K562 (cell line): ENCODE measurements at regions not wholly inside any gene's neighbourhood (a gene's known extent, or its start where the extent isn't known, plus 50 kb on each side); places are given as distances from the start of the nearest gene placed in this dataset.

Experiments
- ATAC-seq: fragments of 200-7000 bp; cut with Tn5 transposase; 3 replicates; pipeline ENCODE4 v1.9.1; 2020; ENCODE audit warnings: moderate library complexity
- BruUV-seq: library from RNA; stranded (reverse); fragments of 400-500 nt; replicated peaks from 2 replicates; lab custom pipeline; 2021; lab: Mats Ljungman, UMichigan
- CTCF ChIA-PET: fragments of 300-600 bp; formaldehyde crosslinking; extraction: SDS; loops from one replicate; lab custom pipeline; 2021; ENCODE audit warnings: low intra/inter-chr PET ratio; lab: Yijun Ruan, JAX
- POLR2A ChIA-PET: fragments of 300-600, 350-650 bp; sonication (Branson Sonifier 250); formaldehyde crosslinking; extraction: SDS; loops from one replicate; lab custom pipeline; 2021; ENCODE audit warnings: antibody characterized with exemption, inconsistent platforms; lab: Yijun Ruan, JAX
- DNase-seq, 4 experiments: peaks; one replicate each; pipeline versions ENCODE4 v3.0.0 to v3.0.0-alpha.2; 2011 to 2018; ENCODE audit warnings: low spot score in 3 of 4, mixed read lengths in 3 of 4; ENCODE audit errors: extremely low read depth in 1 of 4
- FAIRE-seq: peaks from 2 replicates; lab custom pipeline; 2011; peaks lifted over from hg19 to GRCh38; lab: Jason Lieb, UNC
- H2AFZ ChIP-seq: 2 replicates; pipeline ENCODE4 v1.6.0; 2011; ENCODE audit warnings: low read depth, low read length, control low read depth, inconsistent platforms
- H3K27ac ChIP-seq: fragments of 200-600 bp; 3 replicates; pipeline ENCODE4 v1.8.0; 2011; ENCODE audit warnings: low read depth, mild to moderate bottlenecking, control low read depth, inconsistent platforms, low read length, moderate library complexity, mixed read lengths; ENCODE audit errors: extremely low read depth
- H3K27me3 ChIP-seq, 2 experiments: fragments of 300-600 bp in 1 of 2; 2 replicates in 1 of 2; 3 replicates in 1 of 2; pipeline versions ENCODE4 v1.6.0 to v1.8.0; 2011; ENCODE audit warnings: inconsistent platforms in 2 of 2, low read length in 2 of 2, mild to moderate bottlenecking in 1 of 2, mixed read lengths in 1 of 2, moderate library complexity in 1 of 2; ENCODE audit not compliant: control insufficient read depth in 2 of 2, insufficient read depth in 2 of 2
- H3K36me3 ChIP-seq: fragments of 300-600 bp; 3 replicates; pipeline ENCODE4 v1.8.0; 2011; ENCODE audit warnings: mild to moderate bottlenecking, low read length, inconsistent platforms; ENCODE audit not compliant: control insufficient read depth, insufficient read depth
- H3K4me1 ChIP-seq, 2 experiments: fragments of 200-600 bp in 1 of 2; replicated peaks in 1 of 2; 2 replicates in 1 of 2; 3 replicates in 1 of 2; pipeline versions ENCODE4 v1.5.1 to v1.8.0; 2011; ENCODE audit warnings: inconsistent platforms in 2 of 2, low read length in 2 of 2, mild to moderate bottlenecking in 1 of 2, mixed read lengths in 1 of 2, moderate library complexity in 1 of 2; ENCODE audit not compliant: control insufficient read depth in 2 of 2, insufficient read depth in 2 of 2
- H3K4me2 ChIP-seq: 2 replicates; pipeline ENCODE4 v1.6.1; 2011; ENCODE audit warnings: low read length, control low read depth, inconsistent platforms, mixed read lengths; ENCODE audit not compliant: insufficient read depth
- H3K4me3 ChIP-seq: fragments of 200-600 bp; sonication (generic), shearing (Covaris generic); 2 replicates; pipeline ENCODE4 v1.5.1; 2016; ENCODE audit warnings: control low read depth, inconsistent platforms
- H3K79me2 ChIP-seq: fragments of 200-600 bp; 3 replicates; pipeline ENCODE4 v1.8.0; 2011; ENCODE audit warnings: low read length, inconsistent platforms; ENCODE audit not compliant: control insufficient read depth, insufficient read depth
- H3K9ac ChIP-seq, 2 experiments: 2 replicates each; pipeline versions ENCODE4 v1.6.0 to v1.6.1; 2011; ENCODE audit warnings: low read depth in 2 of 2, low read length in 2 of 2, control low read depth in 1 of 2, inconsistent platforms in 1 of 2, mild to moderate bottlenecking in 1 of 2, mixed read lengths in 1 of 2; ENCODE audit not compliant: insufficient read depth in 1 of 2
- H3K9me1 ChIP-seq: one replicate; pipeline ENCODE4 v1.6.0; 2011; ENCODE audit warnings: inconsistent platforms, mild to moderate bottlenecking, low read length, moderate library complexity; ENCODE audit not compliant: control insufficient read depth, insufficient read depth
- H3K9me3 ChIP-seq: replicated peaks from 2 replicates; pipeline ENCODE4 v1.5.1; 2011; ENCODE audit warnings: low read depth, low read length, inconsistent platforms; ENCODE audit not compliant: control insufficient read depth, insufficient read depth
- H4K20me1 ChIP-seq: replicated peaks from 2 replicates; pipeline ENCODE4 v1.6.1; 2011; ENCODE audit warnings: low read length, inconsistent platforms, mixed read lengths; ENCODE audit not compliant: control insufficient read depth, insufficient read depth
- CREBBP ChIP-seq: IDR thresholded peaks from one replicate; pipeline ENCODE4 v1.6.1; 2012; ENCODE audit warnings: low read depth, mild to moderate bottlenecking, control low read depth, inconsistent platforms, low read length
- ETV6 ChIP-seq, 3 experiments: fragments of 150-350 bp in 1 of 3; sonication (generic) in 1 of 3; formaldehyde crosslinking in 1 of 3; IDR thresholded peaks; 2 replicates each; pipeline versions ENCODE4 v1.6.1 to v1.8.0; 2014 to 2022; ENCODE audit warnings: borderline replicate concordance in 2 of 3, low read depth in 2 of 3, antibody characterized with exemption in 1 of 3, low read length in 1 of 3, mild to moderate bottlenecking in 1 of 3, missing genetic modification reagents in 1 of 3
- EWSR1 ChIP-seq: fragments of 450-650 bp; IDR thresholded peaks from 2 replicates; pipeline ENCODE4 v1.6.1; 2018; ENCODE audit warnings: borderline replicate concordance, mild to moderate bottlenecking, low read depth, moderate library complexity; ENCODE audit not compliant: partially characterized antibody
- EZH2 ChIP-seq: IDR thresholded peaks from 2 replicates; pipeline ENCODE4 v1.6.1; 2012; ENCODE audit warnings: low read depth, mild to moderate bottlenecking, inconsistent platforms, low read length, borderline replicate concordance
- FIP1L1 ChIP-seq: fragments of 200-400 bp; formaldehyde crosslinking; IDR thresholded peaks from 2 replicates; pipeline ENCODE4 v1.6.1; 2018; ENCODE audit warnings: mild to moderate bottlenecking, low read depth, low read length; ENCODE audit not compliant: poor library complexity, severe bottlenecking
- KDM5B ChIP-seq: fragments of 200-600 bp; sonication (generic); IDR thresholded peaks from 2 replicates; pipeline ENCODE4 v1.6.1; 2012; ENCODE audit warnings: low read depth, mild to moderate bottlenecking, moderate library complexity, low read length, control low read depth, inconsistent platforms; ENCODE audit not compliant: insufficient replicate concordance
- KLF1 ChIP-seq: fragments of 450-650 bp; IDR thresholded peaks from 2 replicates; pipeline ENCODE4 v1.6.1; 2016; ENCODE audit warnings: missing genetic modification characterization, missing compliant biosample characterization
- MBD1 ChIP-seq: fragments of 250-450 bp; sonication (Bioruptor Pico); IDR thresholded peaks from 2 replicates; pipeline ENCODE4 v1.8.0; 2022; ENCODE audit warnings: inconsistent platforms
- NCOR1 ChIP-seq: fragments of 450-650 bp; IDR thresholded peaks from 2 replicates; pipeline ENCODE4 v1.6.1; 2016; ENCODE audit warnings: mild to moderate bottlenecking, moderate library complexity
- NFE2 ChIP-seq: IDR thresholded peaks from 2 replicates; pipeline ENCODE4 v1.6.1; 2014; ENCODE audit warnings: antibody characterized with exemption, low read depth
- NFIC ChIP-seq: fragments of 450-650 bp; IDR thresholded peaks from 2 replicates; pipeline ENCODE4 v1.6.1; 2017; ENCODE audit warnings: mild to moderate bottlenecking, inconsistent platforms
- NR4A1 ChIP-seq, 2 experiments: fragments of 250-450 bp in 1 of 2; fragments of 450-650 bp in 1 of 2; sonication (Bioruptor Pico) in 1 of 2; IDR thresholded peaks; 2 replicates each; pipeline versions ENCODE4 v1.4.0 to v1.6.1; 2016 to 2020; ENCODE audit warnings: mild to moderate bottlenecking in 2 of 2, missing compliant biosample characterization in 1 of 2, missing genetic modification characterization in 1 of 2, moderate library complexity in 1 of 2
- POLR2AphosphoS2 ChIP-seq: IDR thresholded peaks from 2 replicates; pipeline ENCODE4 v1.6.1; 2012; ENCODE audit warnings: low read length, improper control_type of control experiment
- SAFB ChIP-seq: fragments of 200-400 bp; formaldehyde crosslinking; IDR thresholded peaks from 2 replicates; pipeline ENCODE4 v1.6.1; 2017; ENCODE audit warnings: low read depth, low read length, borderline replicate concordance
- STAT5B ChIP-seq: fragments of 250-450 bp; sonication (Bioruptor Pico); IDR thresholded peaks from 2 replicates; pipeline ENCODE4 v1.8.0; 2021; ENCODE audit warnings: mild to moderate bottlenecking, inconsistent platforms
- WGBS: fragments of 100-300 bp; shearing (Covaris generic); methylation state at CpG from one replicate; pipeline ENCODE4 v1.1.6; 2016; ENCODE audit warnings: low coverage, mixed read lengths; ENCODE audit not compliant: insufficient coverage; ENCODE audit errors: missing lambda C conversion rate; 5-methylcytosine and 5-hydroxymethylcytosine counted together
- in situ Hi-C: fragments of 300-500 bp; cut with MboI; formaldehyde crosslinking; loops from 4 replicates; pipeline ENCODE4 v1.15.0; 2018; ENCODE audit warnings: inconsistent platforms, mixed read lengths
- intact Hi-C: fragments of 100-400 bp; cut with micrococcal nuclease; formaldehyde crosslinking; loops from 2 replicates; pipeline ENCODE4 v1.14.2; 2022

DNA sequence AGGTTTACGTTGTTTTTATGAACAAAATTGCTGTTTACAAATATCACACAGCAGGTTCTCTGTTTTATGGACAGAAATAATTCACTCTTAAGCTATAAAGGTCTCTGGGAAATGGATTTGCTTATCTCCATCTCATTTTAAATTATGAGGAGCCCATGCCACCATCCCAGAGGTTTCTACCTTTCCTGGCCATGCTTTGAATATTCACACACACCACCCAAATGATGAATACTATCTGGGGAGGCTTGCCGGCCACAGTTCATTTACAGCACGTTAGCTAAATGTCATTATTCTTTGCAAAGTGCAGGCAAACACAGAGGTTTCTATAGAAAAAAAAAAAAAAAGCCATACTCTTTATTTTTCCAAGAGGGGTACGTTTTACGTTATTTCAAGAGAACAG is 1446.7 kb downstream of the FAM181B start:
- H3K9ac ChIP-seq: no peak overlapping the region
- no peaks in the 10 kb centered on the region for H4K20me1 ChIP-seq
- TF ChIP-seq MBD1 (no peak), POLR2AphosphoS2 (no peak)
- H2AFZ ChIP-seq: no peak overlapping the region
- H3K4me3 ChIP-seq: no peak overlapping the region
- FAIRE-seq: no peak
- no peak overlapping the region for H3K4me2 ChIP-seq
- intact Hi-C loops (no loop called here), in situ Hi-C loops (no loop called here)
- POLR2A ChIA-PET: no interaction called here
- no peaks in the 10 kb centered on the region for H3K4me1 ChIP-seq
- H3K27me3 ChIP-seq: no peaks in the 10 kb centered on the region
- no peaks in the 10 kb centered on the region for H3K9me1 ChIP-seq
- H3K9me3 ChIP-seq: no peaks in the 10 kb centered on the region
- no TSS peak for BruUV-seq
- H3K36me3 ChIP-seq: no peaks in the 10 kb centered on the region
- DNase-seq: no peak
- 0% methylated on average over 5 of the region's 5 CpGs for WGBS
- no peak for ATAC-seq
- H3K27ac ChIP-seq: no peak overlapping the region
- no peaks in the 10 kb centered on the region for H3K79me2 ChIP-seq
- CTCF ChIA-PET: no interaction called here

DNA sequence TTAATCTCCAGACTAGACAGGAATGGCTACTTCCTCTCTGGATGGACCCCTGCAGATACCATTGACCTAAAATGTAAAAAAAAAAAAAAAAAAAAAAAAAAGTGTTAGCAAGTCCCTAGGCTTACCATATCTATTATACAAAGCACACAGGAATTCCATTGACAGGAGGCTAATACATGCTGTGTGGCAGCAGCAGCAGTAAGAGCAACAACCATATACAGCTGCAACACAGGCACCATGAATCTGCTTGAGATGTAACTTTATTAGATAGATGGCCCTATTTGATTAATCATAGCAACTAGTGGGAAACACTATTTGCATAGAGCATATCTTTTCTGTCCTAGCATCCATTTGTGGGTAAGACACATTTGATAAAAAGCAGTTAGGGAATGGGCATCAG is 1447.1 kb downstream of the FAM181B start:
- H3K9me1 ChIP-seq: no peaks in the 10 kb centered on the region
- no peak overlapping the region for H3K4me2 ChIP-seq
- BruUV-seq: no TSS peak
- no peaks in the 10 kb centered on the region for H3K79me2 ChIP-seq
- no peak for DNase-seq
- intact Hi-C loops (no loop called here), in situ Hi-C loops (no loop called here)
- H3K9me3 ChIP-seq: no peaks in the 10 kb centered on the region
- H3K27ac ChIP-seq: no peak overlapping the region
- no peak for ATAC-seq
- no peak overlapping the region for H3K4me3 ChIP-seq
- no peaks in the 10 kb centered on the region for H3K36me3 ChIP-seq
- H3K4me1 ChIP-seq: no peaks in the 10 kb centered on the region
- H2AFZ ChIP-seq: no peak overlapping the region
- POLR2A ChIA-PET: no interaction called here
- no peaks in the 10 kb centered on the region for H3K27me3 ChIP-seq
- no peak for FAIRE-seq
- CTCF ChIA-PET: no interaction called here
- no peak overlapping the region for H3K9ac ChIP-seq
- H4K20me1 ChIP-seq: no peaks in the 10 kb centered on the region
- TF ChIP-seq NFE2: no peak
- no peak for TF ChIP-seq KDM5B
- no peak for TF ChIP-seq ETV6 (IDR thresholded peaks at IDR 0.05; ENCODE audit: borderline replicate concordance in 1 of 2, low read depth in 2 of 2, low read length in 1 of 2)
- no peak for TF ChIP-seq ETV6 (CRISPR knock-in tag; IDR thresholded peaks at IDR 0.05; ENCODE audit: borderline replicate concordance)
- TF ChIP-seq EWSR1: no peak
- no peak for TF ChIP-seq NR4A1 (CRISPR knock-in tag; IDR thresholded peaks at IDR 0.05)
- no peak for TF ChIP-seq NR4A1 (tag; IDR thresholded peaks at IDR 0.05)
- no peak for TF ChIP-seq SAFB
- no peak for TF ChIP-seq STAT5B (CRISPR knock-in tag)
- no peak for TF ChIP-seq FIP1L1
- TF ChIP-seq NFIC: no peak
- no peak for TF ChIP-seq CREBBP
- TF ChIP-seq EZH2: no peak
- no peak for TF ChIP-seq KLF1 (tag)
- TF ChIP-seq NCOR1: no peak
